ENCODE measurements at regions not wholly inside any gene's neighbourhood (a gene's known extent, or its start where the extent isn't known, plus 50 kb on each side); places are given as distances from the start of the nearest gene placed in this dataset.

DNA sequence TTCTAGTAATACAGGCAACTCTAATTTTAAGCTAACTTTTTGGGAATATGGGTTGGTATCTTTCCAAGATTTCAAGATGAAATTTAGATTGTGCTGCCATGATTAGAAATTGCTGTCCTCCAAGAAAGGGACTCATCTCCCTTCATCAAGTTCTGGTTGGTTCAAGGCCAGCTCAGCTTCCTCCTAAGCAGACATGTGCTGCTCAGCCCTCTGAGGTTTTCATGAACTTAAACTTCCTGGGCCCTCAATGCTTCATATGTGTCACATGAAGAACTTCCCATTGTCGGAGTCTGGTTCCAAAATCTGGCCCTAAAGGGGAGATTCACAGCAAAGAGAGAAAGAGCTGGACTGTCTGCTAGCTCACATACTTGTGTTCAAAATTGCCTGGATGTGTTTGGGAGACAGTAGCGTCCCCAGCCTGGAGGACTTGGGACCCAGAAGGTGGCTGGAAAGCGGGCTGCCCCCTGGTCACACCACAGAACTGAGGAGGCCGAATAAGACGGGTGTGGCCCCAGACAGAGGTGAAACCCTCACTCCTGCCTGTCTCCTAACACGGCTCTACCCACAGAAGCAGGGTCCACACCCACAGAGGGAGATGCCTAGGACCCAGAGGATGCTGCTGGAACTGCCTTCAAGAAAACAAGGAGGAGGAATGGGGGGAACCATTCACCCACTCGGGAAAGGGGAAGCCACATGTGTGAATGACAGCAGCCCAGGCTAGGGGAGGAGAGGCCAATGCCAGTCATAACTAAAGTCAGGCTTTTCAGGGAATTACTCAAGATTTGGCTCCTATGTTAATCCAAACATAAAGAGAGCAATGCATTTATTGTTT is 54.3 kb upstream of the GPR31 start:
- Histone ChIP-seq H3K27me3 (ENCODE audit: insufficient read depth, low read length) (peaks cover 24% of the 10 kb centered on the region; the same call in 1 of the 2 replicates), H3K4me1 (ENCODE audit: control insufficient read depth in 1 of 2, insufficient read depth in 2 of 2, low read length in 2 of 2) (no peaks in the 10 kb centered on the region), H3K27ac (ENCODE audit: low read depth, low read length) (no peak overlapping the region), H3K4me2 (ENCODE audit: low read length) (no peak overlapping the region), H2AFZ (ENCODE audit: low read depth, low read length, poor library complexity, severe bottlenecking) (no peak overlapping the region), H4K20me1 (ENCODE audit: insufficient read depth) (no peaks in the 10 kb centered on the region), H3K4me3 (replicated peaks in 1 of 2; ENCODE audit: low read depth in 1 of 2, low read length in 2 of 2) (no peak overlapping the region), H3K9ac (ENCODE audit: low read length) (no peak overlapping the region), H3K36me3 (ENCODE audit: control insufficient read depth in 1 of 2, insufficient read depth in 2 of 2, low read length in 2 of 2) (no peaks in the 10 kb centered on the region), H3K9me2 (ENCODE audit: insufficient read depth) (no peaks in the 10 kb centered on the region), H3K79me2 (ENCODE audit: insufficient read depth, low read length) (no peaks in the 10 kb centered on the region), H3K9me3 (ENCODE audit: control insufficient read depth in 1 of 2, insufficient read depth in 1 of 2, low read depth in 1 of 2, low read length in 2 of 2) (no peaks in the 10 kb centered on the region)
- TF ChIP-seq TCF7L2 (IDR thresholded peaks at IDR 0.05; ENCODE audit: borderline replicate concordance, extremely low read depth, insufficient read depth, insufficient read length) (no peak), ELF1 (IDR thresholded peaks at IDR 0.05; ENCODE audit: borderline replicate concordance, low read depth) (no peak), POLR2AphosphoS5 (IDR thresholded peaks at IDR 0.05; ENCODE audit: low read depth, low read length) (no peak)
- no peak for DNase-seq (ENCODE audit: low read depth, low spot score)
- ATAC-seq: no peak
- RAD21 ChIA-PET (ENCODE audit: low non-redundant PET in 1 of 2, low total read pairs in 2 of 2, uncharacterized antibody in 2 of 2, unreplicated experiment in 2 of 2): no interaction called here
- intact Hi-C loops (cut with micrococcal nuclease): no loop called here
- CTCF ChIA-PET: no interaction called here
- POLR2A ChIA-PET: no interaction called here
- no TSS peak for BruUV-seq (replicated peaks)

DNA sequence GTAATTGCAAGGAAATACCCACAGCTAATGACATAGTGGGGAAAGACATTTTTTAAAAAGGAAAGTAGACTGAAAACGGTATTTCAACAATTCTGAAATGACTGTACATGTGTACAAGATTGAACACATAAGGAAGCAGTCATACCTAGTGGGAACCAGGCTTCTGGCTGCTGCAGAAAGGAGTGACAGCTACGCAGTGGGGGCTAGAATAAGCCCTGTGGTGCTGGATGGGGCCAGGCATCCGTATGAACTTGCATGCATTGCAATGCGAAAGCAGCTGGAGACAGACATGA is 54.9 kb upstream of the GPR31 start:
- no peak overlapping the region for H3K27ac ChIP-seq (ENCODE audit: low read depth, low read length)
- no peak overlapping the region for H2AFZ ChIP-seq (ENCODE audit: low read depth, low read length, poor library complexity, severe bottlenecking)
- H3K4me2 ChIP-seq (ENCODE audit: low read length): no peak overlapping the region
- ATAC-seq (no peak), DNase-seq (ENCODE audit: low read depth, low spot score) (no peak)
- no peaks in the 10 kb centered on the region for H3K9me2 ChIP-seq (ENCODE audit: insufficient read depth)
- intact Hi-C loops (cut with micrococcal nuclease): no loop called here
- CTCF ChIA-PET: no interaction called here
- no peaks in the 10 kb centered on the region for H4K20me1 ChIP-seq (ENCODE audit: insufficient read depth)
- no TSS peak for BruUV-seq (replicated peaks)
- H3K9me3 ChIP-seq (ENCODE audit: control insufficient read depth in 1 of 2, insufficient read depth in 1 of 2, low read depth in 1 of 2, low read length in 2 of 2): no peaks in the 10 kb centered on the region
- no peaks in the 10 kb centered on the region for H3K36me3 ChIP-seq (ENCODE audit: control insufficient read depth in 1 of 2, insufficient read depth in 2 of 2, low read length in 2 of 2)
- H3K9ac ChIP-seq (ENCODE audit: low read length): no peak overlapping the region
- peaks cover 21% of the 10 kb centered on the region; the same call in 1 of the 2 replicates for H3K27me3 ChIP-seq (ENCODE audit: insufficient read depth, low read length)
- TF ChIP-seq, protein P1, sequence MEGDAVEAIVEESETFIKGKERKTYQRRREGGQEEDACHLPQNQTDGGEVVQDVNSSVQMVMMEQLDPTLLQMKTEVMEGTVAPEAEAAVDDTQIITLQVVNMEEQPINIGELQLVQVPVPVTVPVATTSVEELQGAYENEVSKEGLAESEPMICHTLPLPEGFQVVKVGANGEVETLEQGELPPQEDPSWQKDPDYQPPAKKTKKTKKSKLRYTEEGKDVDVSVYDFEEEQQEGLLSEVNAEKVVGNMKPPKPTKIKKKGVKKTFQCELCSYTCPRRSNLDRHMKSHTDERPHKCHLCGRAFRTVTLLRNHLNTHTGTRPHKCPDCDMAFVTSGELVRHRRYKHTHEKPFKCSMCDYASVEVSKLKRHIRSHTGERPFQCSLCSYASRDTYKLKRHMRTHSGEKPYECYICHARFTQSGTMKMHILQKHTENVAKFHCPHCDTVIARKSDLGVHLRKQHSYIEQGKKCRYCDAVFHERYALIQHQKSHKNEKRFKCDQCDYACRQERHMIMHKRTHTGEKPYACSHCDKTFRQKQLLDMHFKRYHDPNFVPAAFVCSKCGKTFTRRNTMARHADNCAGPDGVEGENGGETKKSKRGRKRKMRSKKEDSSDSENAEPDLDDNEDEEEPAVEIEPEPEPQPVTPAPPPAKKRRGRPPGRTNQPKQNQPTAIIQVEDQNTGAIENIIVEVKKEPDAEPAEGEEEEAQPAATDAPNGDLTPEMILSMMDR (IDR thresholded peaks at IDR 0.05 in 2 of 3, conservative IDR thresholded peaks at IDR 0.05 in 1 of 3; ENCODE audit: borderline replicate concordance in 1 of 3, insufficient read depth in 1 of 3, low read depth in 2 of 3, low read length in 2 of 3): no peak
- TF ChIP-seq, protein P2, sequence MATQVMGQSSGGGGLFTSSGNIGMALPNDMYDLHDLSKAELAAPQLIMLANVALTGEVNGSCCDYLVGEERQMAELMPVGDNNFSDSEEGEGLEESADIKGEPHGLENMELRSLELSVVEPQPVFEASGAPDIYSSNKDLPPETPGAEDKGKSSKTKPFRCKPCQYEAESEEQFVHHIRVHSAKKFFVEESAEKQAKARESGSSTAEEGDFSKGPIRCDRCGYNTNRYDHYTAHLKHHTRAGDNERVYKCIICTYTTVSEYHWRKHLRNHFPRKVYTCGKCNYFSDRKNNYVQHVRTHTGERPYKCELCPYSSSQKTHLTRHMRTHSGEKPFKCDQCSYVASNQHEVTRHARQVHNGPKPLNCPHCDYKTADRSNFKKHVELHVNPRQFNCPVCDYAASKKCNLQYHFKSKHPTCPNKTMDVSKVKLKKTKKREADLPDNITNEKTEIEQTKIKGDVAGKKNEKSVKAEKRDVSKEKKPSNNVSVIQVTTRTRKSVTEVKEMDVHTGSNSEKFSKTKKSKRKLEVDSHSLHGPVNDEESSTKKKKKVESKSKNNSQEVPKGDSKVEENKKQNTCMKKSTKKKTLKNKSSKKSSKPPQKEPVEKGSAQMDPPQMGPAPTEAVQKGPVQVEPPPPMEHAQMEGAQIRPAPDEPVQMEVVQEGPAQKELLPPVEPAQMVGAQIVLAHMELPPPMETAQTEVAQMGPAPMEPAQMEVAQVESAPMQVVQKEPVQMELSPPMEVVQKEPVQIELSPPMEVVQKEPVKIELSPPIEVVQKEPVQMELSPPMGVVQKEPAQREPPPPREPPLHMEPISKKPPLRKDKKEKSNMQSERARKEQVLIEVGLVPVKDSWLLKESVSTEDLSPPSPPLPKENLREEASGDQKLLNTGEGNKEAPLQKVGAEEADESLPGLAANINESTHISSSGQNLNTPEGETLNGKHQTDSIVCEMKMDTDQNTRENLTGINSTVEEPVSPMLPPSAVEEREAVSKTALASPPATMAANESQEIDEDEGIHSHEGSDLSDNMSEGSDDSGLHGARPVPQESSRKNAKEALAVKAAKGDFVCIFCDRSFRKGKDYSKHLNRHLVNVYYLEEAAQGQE (IDR thresholded peaks at IDR 0.05; ENCODE audit: low read depth): no peak
- no peak for TF ChIP-seq YY1 (IDR thresholded peaks at IDR 0.05; ENCODE audit: extremely low read depth, insufficient replicate concordance, low read depth, low read length)
- no peak for TF ChIP-seq SP1 (IDR thresholded peaks at IDR 0.05; ENCODE audit: low read depth)
- POLR2A ChIA-PET: no interaction called here
- H3K4me1 ChIP-seq (ENCODE audit: control insufficient read depth in 1 of 2, insufficient read depth in 2 of 2, low read length in 2 of 2): no peaks in the 10 kb centered on the region
- RAD21 ChIA-PET (ENCODE audit: low non-redundant PET in 1 of 2, low total read pairs in 2 of 2, uncharacterized antibody in 2 of 2, unreplicated experiment in 2 of 2): no interaction called here
- H3K4me3 ChIP-seq (replicated peaks in 1 of 2; ENCODE audit: low read depth in 1 of 2, low read length in 2 of 2): no peak overlapping the region
- no peaks in the 10 kb centered on the region for H3K79me2 ChIP-seq (ENCODE audit: insufficient read depth, low read length)

Data from HCT116 (cell line).